SH-SY5Y (cell line): ENCODE measurements at regions not wholly inside any gene's neighbourhood (a gene's known extent, or its start where the extent isn't known, plus 50 kb on each side); places are given as distances from the start of the nearest gene placed in this dataset.

Experiments
- GATA2 ChIP-seq: IDR thresholded peaks from 2 replicates; pipeline ENCODE4 v1.6.1; 2011; ENCODE audit warnings: mild to moderate bottlenecking, low read depth, low read length
- GATA3 ChIP-seq: IDR thresholded peaks from 2 replicates; pipeline ENCODE4 v1.6.1; 2011; ENCODE audit warnings: low read depth, mild to moderate bottlenecking, low read length, moderate library complexity

DNA sequence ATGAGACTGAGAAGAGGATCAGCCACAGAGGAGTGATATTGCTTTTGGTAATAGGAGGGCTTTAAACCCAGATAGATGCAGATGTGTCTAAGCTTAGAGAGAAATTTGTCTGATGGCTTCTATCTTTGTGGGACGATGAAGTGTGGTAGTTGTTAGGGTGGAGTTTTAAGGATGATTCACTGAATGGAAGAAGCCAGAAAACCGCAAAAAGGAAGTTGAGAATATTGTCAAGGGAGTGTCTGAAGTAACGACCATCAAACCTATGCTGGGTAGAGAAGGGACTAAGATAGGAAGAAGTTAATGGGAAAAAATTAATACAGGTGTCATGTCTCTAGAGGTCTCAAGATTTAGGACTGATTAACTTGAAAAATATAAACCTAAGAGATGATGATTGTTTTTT, 195.6 kb upstream of the MC4R start:
- TF ChIP-seq GATA2, result no peak
- TF ChIP-seq GATA3, result no peak
